PC-9 (cell line): ENCODE measurements at regions not wholly inside any gene's neighbourhood (a gene's known extent, or its start where the extent isn't known, plus 50 kb on each side); places are given as distances from the start of the nearest gene placed in this dataset.

Experiments used
- BruUV-seq: library from RNA; stranded (reverse); fragments of 400-500 nt; replicated peaks from 2 replicates; lab custom pipeline; 2021; lab: Mats Ljungman, UMichigan
- CTCF ChIA-PET: fragments of 300-600 bp; sonication (Branson Sonifier 250); formaldehyde crosslinking; loops from one replicate; lab custom pipeline; 2022; ENCODE audit warnings: antibody characterized with exemption; lab: Charles Lee
- POLR2A ChIA-PET: fragments of 300-600 bp; sonication (Branson Sonifier 250); formaldehyde crosslinking; loops from one replicate; lab custom pipeline; 2022; ENCODE audit warnings: antibody characterized with exemption; ENCODE audit not compliant: unreplicated experiment; lab: Charles Lee
- DNase-seq, 2 experiments: peaks; one replicate each; pipeline versions ENCODE4 v3.0.0 to v3.0.0-alpha.2; 2015 to 2022; ENCODE audit warnings: mixed read lengths in 1 of 2
- H2AFZ ChIP-seq: fragments of 200-600 bp; sonication (generic); 2 replicates; pipeline ENCODE4 v1.8.1; 2017; ENCODE audit warnings: antibody characterized with exemption
- H3F3A ChIP-seq: fragments of 200-600 bp; sonication (generic); 2 replicates; pipeline ENCODE4 v1.8.1; 2017; ENCODE audit warnings: antibody characterized with exemption, mild to moderate bottlenecking, low read depth; ENCODE audit not compliant: insufficient read depth
- H3K27ac ChIP-seq: fragments of 200-600 bp; sonication (generic); 2 replicates; pipeline ENCODE4 v1.6.1; 2016; ENCODE audit warnings: mixed run types
- H3K27me3 ChIP-seq: fragments of 200-600 bp; sonication (generic); 2 replicates; pipeline ENCODE4 v1.6.1; 2016; ENCODE audit warnings: low read depth, mixed run types; ENCODE audit not compliant: insufficient read depth
- H3K36me3 ChIP-seq: fragments of 200-600 bp; sonication (generic); 2 replicates; pipeline ENCODE4 v1.6.1; 2016; ENCODE audit warnings: low read depth, mixed run types
- H3K4me1 ChIP-seq: fragments of 200-600 bp; sonication (generic); replicated peaks from 2 replicates; pipeline ENCODE4 v1.6.1; 2016; ENCODE audit warnings: mixed run types; ENCODE audit not compliant: insufficient read depth
- H3K4me2 ChIP-seq: fragments of 200-600 bp; sonication (generic); 2 replicates; pipeline ENCODE4 v1.6.1; 2017; ENCODE audit warnings: mixed run types
- H3K4me3 ChIP-seq: fragments of 200-600 bp; sonication (generic); 2 replicates; pipeline ENCODE4 v1.6.1; 2016; ENCODE audit warnings: mixed run types
- H3K79me2 ChIP-seq: fragments of 200-600 bp; sonication (generic); 2 replicates; pipeline ENCODE4 v1.6.1; 2017; ENCODE audit warnings: low read depth, mixed run types
- H3K9me2 ChIP-seq: fragments of 200-600 bp; sonication (generic); 2 replicates; pipeline ENCODE4 v1.8.1; 2017; ENCODE audit warnings: mild to moderate bottlenecking; ENCODE audit not compliant: insufficient read depth
- H3K9me3 ChIP-seq: fragments of 200-600 bp; sonication (generic); 2 replicates; pipeline ENCODE4 v1.8.1; 2016; ENCODE audit warnings: low read depth; ENCODE audit not compliant: insufficient read depth
- H4K20me1 ChIP-seq: fragments of 200-600 bp; sonication (generic); 2 replicates; pipeline ENCODE4 v1.8.1; 2017; ENCODE audit not compliant: insufficient read depth
- CTCF ChIP-seq: fragments of 200-600 bp; sonication (generic); conservative IDR thresholded peaks from 2 replicates; pipeline ENCODE4 v1.6.1; 2017; ENCODE audit warnings: mixed run types, antibody characterized with exemption, mild to moderate bottlenecking, moderate library complexity
- EZH2 ChIP-seq: fragments of 200-600 bp; sonication (generic); IDR thresholded peaks from 2 replicates; pipeline ENCODE4 v1.8.0; 2017; ENCODE audit warnings: antibody characterized with exemption, low read depth
- intact Hi-C: fragments of 100-400 bp; cut with micrococcal nuclease; formaldehyde crosslinking; loops from one replicate; pipeline ENCODE4 v1.10.0; 2022; ENCODE audit not compliant: unreplicated experiment

- Histone ChIP-seq H3K27me3 (no peaks in the 10 kb centered on the region), H3K79me2 (no peaks in the 10 kb centered on the region), H3K4me2 (no peak overlapping the region), H3F3A (no peaks in the 10 kb centered on the region), H3K4me3 (no peak overlapping the region), H3K4me1 (no peaks in the 10 kb centered on the region), H3K9me2 (no peaks in the 10 kb centered on the region), H2AFZ (no peak overlapping the region), H3K9me3 (no peaks in the 10 kb centered on the region), H4K20me1 (no peaks in the 10 kb centered on the region), H3K36me3 (no peaks in the 10 kb centered on the region), H3K27ac (no peak overlapping the region)
- no peak for DNase-seq
- BruUV-seq: no TSS peak
- ChIA-PET POLR2A (no interaction called here), CTCF (no interaction called here)
- intact Hi-C loops: no loop called here
- TF ChIP-seq EZH2 (no peak), CTCF (no peak)
Observed at GRCh38 chr1:175829845-175830244, 86.5 kb upstream of the TNR start.

DNA sequence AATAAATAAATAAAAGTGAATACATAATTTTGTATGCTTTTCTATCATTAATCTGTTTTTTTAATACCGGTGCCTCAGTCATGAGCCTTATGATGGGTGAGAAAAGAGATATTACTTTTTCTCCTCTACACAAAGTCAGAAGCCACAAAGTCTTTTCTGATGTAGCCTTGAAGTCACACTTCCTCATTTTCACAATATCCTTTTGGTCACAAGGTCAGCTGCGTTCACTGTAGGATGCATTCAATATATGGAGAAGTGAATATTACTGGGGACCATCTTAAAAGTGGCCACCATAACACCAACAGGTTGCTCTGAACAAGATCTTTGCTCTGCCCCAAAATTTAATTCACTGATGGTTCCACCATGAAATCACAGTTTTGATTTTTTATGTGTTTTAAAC lies 83.3 kb upstream of the TNR start:
- no peak overlapping the region for H3K4me2 ChIP-seq
- no peak overlapping the region for H3K27ac ChIP-seq
- no peaks in the 10 kb centered on the region for H3K9me3 ChIP-seq
- POLR2A ChIA-PET: no interaction called here
- H3K4me3 ChIP-seq: no peak overlapping the region
- no peaks in the 10 kb centered on the region for H3K27me3 ChIP-seq
- no TSS peak for BruUV-seq
- no peaks in the 10 kb centered on the region for H3F3A ChIP-seq
- H3K9me2 ChIP-seq: no peaks in the 10 kb centered on the region
- DNase-seq: no peak
- TF ChIP-seq CTCF: no peak
- TF ChIP-seq EZH2: no peak
- no peaks in the 10 kb centered on the region for H3K79me2 ChIP-seq
- H2AFZ ChIP-seq: no peak overlapping the region
- intact Hi-C loops: no loop called here
- H4K20me1 ChIP-seq: no peaks in the 10 kb centered on the region
- no peaks in the 10 kb centered on the region for H3K4me1 ChIP-seq
- CTCF ChIA-PET: no interaction called here
- H3K36me3 ChIP-seq: no peaks in the 10 kb centered on the region

DNA sequence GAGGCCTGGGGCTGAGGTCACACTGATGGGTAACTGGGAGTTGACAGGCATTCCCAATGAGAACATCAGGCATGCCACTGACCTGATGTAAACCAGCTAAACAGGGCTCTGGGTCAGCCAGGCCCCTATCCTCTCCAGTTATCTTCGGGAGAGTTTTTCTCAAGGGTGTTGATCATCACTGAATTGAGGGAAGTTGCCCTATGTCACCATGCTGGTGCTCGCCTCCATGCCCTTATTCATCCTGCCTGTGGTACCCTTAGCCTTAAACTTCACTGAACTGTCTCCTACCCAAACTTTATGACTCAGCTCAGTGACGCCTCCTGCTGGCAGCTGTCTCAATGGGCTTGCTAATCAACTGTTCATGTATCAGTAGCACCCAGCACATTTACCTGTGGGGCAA lies 80.7 kb upstream of the TNR start:
- no peak overlapping the region for H3K4me3 ChIP-seq
- H3K4me1 ChIP-seq: no peaks in the 10 kb centered on the region
- H3K27ac ChIP-seq: no peak overlapping the region
- H3K9me3 ChIP-seq: no peaks in the 10 kb centered on the region
- ChIA-PET CTCF (no interaction called here), POLR2A (no interaction called here)
- no peaks in the 10 kb centered on the region for H3K36me3 ChIP-seq
- H3F3A ChIP-seq: no peaks in the 10 kb centered on the region
- no TSS peak for BruUV-seq
- no peaks in the 10 kb centered on the region for H4K20me1 ChIP-seq
- H3K9me2 ChIP-seq: no peaks in the 10 kb centered on the region
- H2AFZ ChIP-seq: no peak overlapping the region
- intact Hi-C loops: no loop called here
- no peaks in the 10 kb centered on the region for H3K27me3 ChIP-seq
- no peak for DNase-seq
- TF ChIP-seq CTCF (peak; percentile 33; the same call in 1 of the 2 replicates), EZH2 (no peak)
- no peak overlapping the region for H3K4me2 ChIP-seq
- no peaks in the 10 kb centered on the region for H3K79me2 ChIP-seq
